GM18907 (cell line): ENCODE measurements at regions not wholly inside any gene's neighbourhood (a gene's known extent, or its start where the extent isn't known, plus 50 kb on each side); places are given as distances from the start of the nearest gene placed in this dataset.

Experiments
- ATAC-seq: cut with Tn5 transposase; IDR thresholded peaks from one replicate; pipeline ENCODE4 v1.9.1; 2021; ENCODE audit warnings: mild to moderate bottlenecking, moderate library complexity; ENCODE audit not compliant: unreplicated experiment

DNA sequence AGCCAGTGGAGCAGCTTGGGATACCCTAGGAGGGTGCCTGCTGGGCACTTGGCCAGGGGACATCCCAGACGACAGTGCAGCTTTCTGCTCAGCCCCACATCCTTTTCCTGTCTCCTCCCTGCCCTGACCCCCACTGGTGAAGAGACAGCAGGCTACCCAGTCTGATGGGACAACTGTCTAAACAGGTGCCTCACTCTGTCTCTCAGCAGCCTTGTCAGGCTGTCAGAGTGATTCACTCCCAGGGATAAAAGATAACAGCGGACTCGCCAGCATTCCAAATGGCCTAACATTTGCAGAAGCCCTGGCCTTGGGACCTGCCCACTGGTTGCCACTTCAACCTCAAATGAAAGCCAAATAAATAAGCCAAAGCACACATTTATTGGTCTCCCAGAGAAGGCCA is 318.6 kb upstream of the PLET1 start:
- no peak for ATAC-seq

DNA sequence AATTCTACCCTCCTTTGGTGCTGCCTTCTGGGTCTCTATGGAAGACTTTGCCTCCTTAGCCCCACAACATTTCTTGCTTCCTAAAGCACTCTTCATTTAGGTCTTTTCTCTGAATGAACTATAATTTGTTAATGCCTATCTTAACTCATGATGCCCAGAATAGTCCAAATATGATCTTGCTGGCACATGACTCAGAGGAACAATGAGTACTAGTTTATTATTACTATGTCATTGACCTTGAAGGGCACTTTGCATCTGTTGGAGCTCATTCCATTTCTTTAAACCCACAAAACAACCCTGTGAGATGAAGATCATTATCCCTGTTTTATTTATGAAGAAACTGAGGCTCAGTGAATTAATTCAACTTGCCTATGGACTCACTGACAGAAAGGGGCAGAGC is 320.2 kb upstream of the PLET1 start:
- ATAC-seq = no peak

DNA sequence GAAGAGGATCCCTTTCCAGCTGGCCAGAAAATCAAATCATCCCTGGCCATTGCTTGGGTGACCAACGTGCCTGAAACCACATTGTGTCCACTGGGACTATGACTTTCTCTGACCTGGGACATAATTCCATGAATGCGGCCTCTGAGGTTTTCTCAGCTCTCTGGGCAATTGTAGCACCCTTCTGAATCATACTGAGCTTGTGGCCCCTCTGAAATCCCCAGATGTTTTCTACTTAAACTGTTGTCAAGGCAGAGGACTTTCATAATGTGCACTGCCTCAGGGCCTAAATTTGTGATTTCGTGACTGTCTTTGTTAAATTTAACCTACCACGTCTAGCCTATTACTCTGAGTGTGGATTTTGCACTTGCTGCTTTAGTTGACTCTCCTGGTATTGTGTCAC is 321.1 kb upstream of the PLET1 start:
- no peak for ATAC-seq

DNA sequence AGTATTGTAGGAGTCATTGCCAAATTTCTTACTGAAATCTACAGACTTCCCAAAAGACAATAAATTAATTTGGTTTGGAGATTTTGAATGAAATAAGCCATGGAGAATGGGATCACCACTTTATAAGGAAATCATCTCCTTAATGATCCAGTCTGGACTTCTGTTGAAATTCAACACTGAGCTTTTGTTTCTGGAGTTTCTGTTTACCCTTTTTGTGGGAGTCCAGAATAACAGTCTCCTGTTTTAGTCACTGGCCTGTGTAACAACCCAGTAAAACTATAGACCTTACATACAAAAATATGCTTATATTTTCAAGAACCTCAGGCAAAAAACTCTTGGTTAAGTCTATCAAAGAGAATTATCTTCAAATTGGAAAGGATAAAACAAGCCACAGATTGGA is 321.7 kb upstream of the PLET1 start:
- no peak for ATAC-seq

- ATAC-seq = peak; percentile 97
Measured at GRCh38 chr11:112583261-112583893, 322.7 kb upstream of the PLET1 start.

GRCh38 chr11:112584672-112585071 is 324.0 kb upstream of the PLET1 start:
- no peak for ATAC-seq

DNA sequence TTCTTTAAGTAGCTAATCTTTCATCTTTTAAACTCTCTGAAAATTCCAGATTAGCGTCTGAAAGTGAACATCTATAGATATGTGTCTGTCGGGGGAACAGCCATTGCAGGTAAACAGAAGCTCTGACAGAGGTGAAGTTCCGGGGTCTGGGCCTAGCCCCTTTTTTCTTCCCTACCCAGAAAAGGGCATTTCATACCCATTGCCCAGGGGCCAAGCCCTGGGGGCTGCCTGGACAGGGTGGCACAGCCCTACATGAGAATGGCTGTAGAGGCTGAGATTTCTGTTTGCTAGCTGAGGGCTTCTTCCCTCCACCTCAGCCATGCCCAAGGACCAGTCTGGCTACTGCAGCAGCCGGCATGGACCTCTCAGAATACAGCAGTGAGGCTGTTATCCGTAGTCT is 327.0 kb upstream of the PLET1 start:
- no peak for ATAC-seq

DNA sequence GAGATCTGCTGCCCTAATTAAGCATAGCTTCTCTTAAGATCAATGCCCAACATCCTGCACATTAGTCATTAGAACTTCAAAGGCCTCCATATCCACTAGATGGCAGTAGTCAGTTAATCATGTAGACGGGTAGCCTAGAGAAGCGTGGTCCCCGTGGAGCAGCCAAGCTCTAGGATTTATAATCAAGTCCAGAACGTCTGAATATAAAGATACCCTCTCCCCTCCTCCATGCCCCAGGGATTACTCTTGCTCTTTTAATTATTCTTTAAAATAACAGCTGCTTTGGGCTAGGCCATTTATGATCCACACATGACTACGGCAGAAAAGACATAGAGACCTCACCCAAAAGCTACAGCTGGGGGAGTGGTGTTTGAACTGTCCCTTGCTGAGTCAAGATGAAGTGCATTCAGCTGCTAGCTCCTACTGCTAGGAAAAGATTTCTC is 327.6 kb upstream of the PLET1 start:
- peak; percentile 50 for ATAC-seq

- no peak for ATAC-seq
Measured at GRCh38 chr11:112589155-112589554, 328.5 kb upstream of the PLET1 start.

DNA sequence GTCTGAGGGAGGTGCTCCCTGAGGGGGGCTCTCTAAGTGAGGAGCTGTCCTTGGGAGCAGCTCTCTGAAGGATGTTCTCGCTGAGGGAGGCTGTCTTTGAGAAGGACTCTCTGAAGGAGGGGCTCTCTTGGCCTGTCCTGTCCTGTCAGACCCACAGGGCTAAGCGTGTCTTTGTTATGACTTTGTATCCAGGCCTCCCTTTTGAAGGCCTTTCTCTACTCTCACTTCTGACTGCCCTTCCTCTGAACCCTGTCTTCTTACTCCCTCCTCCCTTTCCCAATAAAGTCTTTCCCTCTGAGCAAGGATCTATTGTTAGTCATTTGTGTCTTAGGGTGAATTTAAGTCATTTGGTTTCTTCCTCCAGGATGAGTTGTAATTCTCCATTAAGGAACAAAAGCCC is 330.1 kb upstream of the PLET1 start:
- ATAC-seq = no peak

DNA sequence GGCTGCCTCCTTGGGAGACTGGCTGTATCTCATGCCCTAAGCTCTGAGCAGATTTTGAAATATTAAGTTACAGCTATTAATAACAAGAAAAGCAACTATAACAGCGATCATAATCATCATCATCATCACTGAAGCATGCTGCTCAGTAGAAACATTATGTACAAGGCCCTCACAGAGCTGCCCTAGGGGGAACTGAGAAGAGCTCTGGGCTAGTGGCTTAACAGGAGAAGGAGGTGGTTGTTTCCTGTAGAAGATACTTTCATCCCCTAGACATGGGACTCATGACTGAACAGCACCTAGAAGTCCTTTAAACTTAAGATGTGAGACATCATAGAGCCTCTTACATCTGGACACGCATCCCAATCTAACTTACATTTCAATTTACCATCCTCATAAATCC is 332.8 kb upstream of the PLET1 start:
- no peak for ATAC-seq

GRCh38 chr11:112596324-112596723 is 335.7 kb upstream of the PLET1 start:
- no peak for ATAC-seq

GRCh38 chr11:112597286-112597790 is 336.7 kb upstream of the PLET1 start:
- ATAC-seq = no peak

- ATAC-seq = no peak
Measured at GRCh38 chr11:112599265-112599664, 338.6 kb upstream of the PLET1 start.

- no peak for ATAC-seq
Measured at GRCh38 chr11:112599856-112600533, 339.3 kb upstream of the PLET1 start.

GRCh38 chr11:112605093-112605666 is 344.5 kb upstream of the PLET1 start:
- no peak for ATAC-seq

DNA sequence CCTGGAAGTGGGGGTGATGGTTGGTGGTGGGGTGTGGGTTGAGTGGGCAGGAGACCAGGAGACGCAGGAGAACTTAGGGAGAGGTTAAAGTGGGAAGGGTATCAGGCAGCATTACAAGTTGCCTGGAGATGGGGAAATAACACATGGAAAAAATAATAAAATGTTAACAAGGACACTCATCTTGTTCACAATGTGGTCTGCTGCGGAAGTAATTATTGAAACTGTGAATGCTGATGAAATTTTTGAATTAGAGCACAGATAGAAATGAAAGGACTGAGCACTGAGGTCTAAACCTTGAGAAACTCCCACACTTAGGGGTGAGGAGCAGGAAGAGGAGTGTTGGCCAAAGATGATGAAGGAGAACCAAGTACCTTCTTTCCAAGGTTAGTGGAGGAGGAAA is 346.0 kb upstream of the PLET1 start:
- ATAC-seq = no peak

DNA sequence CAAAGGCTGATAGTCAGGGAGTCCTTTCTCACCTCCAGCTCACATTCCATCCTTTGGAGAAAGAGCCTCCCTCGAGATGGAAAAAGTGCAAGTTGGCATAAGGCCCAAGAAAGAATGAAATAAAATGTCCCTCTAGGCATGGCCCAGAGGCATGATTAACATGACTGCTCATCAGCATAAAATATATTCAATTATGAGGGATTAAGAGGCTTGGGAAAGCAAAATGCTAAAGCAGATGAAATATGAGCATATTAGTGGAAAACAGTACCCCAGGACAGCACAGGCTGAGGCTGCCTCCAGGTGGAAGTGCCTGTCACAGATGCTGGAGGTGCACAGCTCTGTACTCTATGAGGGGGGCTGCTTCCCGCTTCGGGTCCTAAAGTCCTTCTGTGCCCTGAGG is 347.8 kb upstream of the PLET1 start:
- no peak for ATAC-seq

DNA sequence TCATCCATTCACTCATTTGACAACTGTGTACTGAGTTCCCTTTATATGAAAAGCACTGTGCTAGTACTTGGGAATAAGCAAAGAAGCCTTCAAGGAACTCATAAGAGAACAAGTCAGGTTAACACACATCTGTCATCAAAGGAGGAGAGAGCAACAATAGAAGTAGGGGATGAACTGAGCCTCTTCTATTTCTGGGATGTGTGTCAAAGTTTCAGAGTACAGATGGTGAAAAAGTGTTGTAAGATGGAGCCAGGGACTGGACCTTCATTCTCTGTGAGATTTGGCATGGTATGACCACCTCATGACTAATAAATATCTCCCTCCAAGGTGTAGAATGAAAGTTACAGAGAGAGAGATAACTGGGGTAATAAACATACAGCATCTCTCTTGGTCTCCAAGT is 349.8 kb upstream of the PLET1 start:
- no peak for ATAC-seq

- no peak for ATAC-seq
Measured at GRCh38 chr11:112610996-112611750, 350.0 kb upstream of the NCAM1 start.

GRCh38 chr11:112611771-112612170 is 349.4 kb upstream of the NCAM1 start:
- ATAC-seq = no peak
